Muscle layer of duodenum (tissue), 2 donors: ENCODE measurements at regions not wholly inside any gene's neighbourhood (a gene's known extent, or its start where the extent isn't known, plus 50 kb on each side); places are given as distances from the start of the nearest gene placed in this dataset.
"Not testable (repeated sequence)": the region's sequence is repeated elsewhere in the genome, so short reads cannot be mapped to it uniquely, and the experiment has no call there.

Experiments
- H3K27ac ChIP-seq: one replicate; pipeline ENCODE4 v1.7.0; 2013; ENCODE audit warnings: mild to moderate bottlenecking, low read length
- H3K27me3 ChIP-seq: one replicate; pipeline ENCODE4 v1.7.0; 2013; ENCODE audit warnings: low read depth, mild to moderate bottlenecking, control low read depth, low read length
- H3K36me3 ChIP-seq, 2 donors: one replicate each; pipeline ENCODE4 v1.7.0; 2013; ENCODE audit warnings: low read length in 2 of 2, control low read depth in 1 of 2, mild to moderate bottlenecking in 1 of 2; ENCODE audit not compliant: insufficient read depth in 2 of 2, control insufficient read depth in 1 of 2
- H3K4me1 ChIP-seq, 2 donors: one replicate each; pipeline ENCODE4 v1.7.0; 2013; ENCODE audit warnings: low read length in 2 of 2, mild to moderate bottlenecking in 2 of 2, control low read depth in 1 of 2, moderate library complexity in 1 of 2; ENCODE audit not compliant: insufficient read depth in 2 of 2, control insufficient read depth in 1 of 2
- H3K4me3 ChIP-seq, 2 donors: one replicate each; pipeline ENCODE4 v1.7.0; 2013; ENCODE audit warnings: low read length in 2 of 2, low read depth in 1 of 2, mild to moderate bottlenecking in 1 of 2
- H3K9me3 ChIP-seq, 2 donors: one replicate each; pipeline ENCODE4 v1.7.0; 2013; ENCODE audit warnings: low read length in 2 of 2, control low read depth in 1 of 2, mild to moderate bottlenecking in 1 of 2; ENCODE audit not compliant: control insufficient read depth in 1 of 2
- donor health status: healthy.

- no peak overlapping the region for H3K4me3 ChIP-seq
- no peaks in the 10 kb centered on the region for H3K27me3 ChIP-seq
- no peak overlapping the region for H3K27ac ChIP-seq
- H3K4me1 ChIP-seq: no peaks in the 10 kb centered on the region
- no peaks in the 10 kb centered on the region for H3K36me3 ChIP-seq
- H3K9me3 ChIP-seq: no peaks in the 10 kb centered on the region
Observed at GRCh38 chr5:2157372-2157771, 274.6 kb upstream of the IRX4 start.

GRCh38 chr5:2156358-2157059 lies 273.8 kb upstream of the IRX4 start:
- no peak overlapping the region for H3K27ac ChIP-seq
- H3K9me3 ChIP-seq: no peaks in the 10 kb centered on the region
- no peaks in the 10 kb centered on the region for H3K27me3 ChIP-seq
- no peaks in the 10 kb centered on the region for H3K36me3 ChIP-seq
- no peak overlapping the region for H3K4me3 ChIP-seq
- H3K4me1 ChIP-seq: no peaks in the 10 kb centered on the region

- Histone ChIP-seq H3K36me3 (no peaks in the 10 kb centered on the region), H3K4me3 (no peak overlapping the region), H3K27ac (no peak overlapping the region), H3K9me3 (no peaks in the 10 kb centered on the region), H3K27me3 (no peaks in the 10 kb centered on the region), H3K4me1 (no peaks in the 10 kb centered on the region)
Observed at GRCh38 chr5:2155556-2155955, 272.8 kb upstream of the IRX4 start.

- H3K4me1 ChIP-seq: no peaks in the 10 kb centered on the region
- H3K36me3 ChIP-seq: no peaks in the 10 kb centered on the region
- no peaks in the 10 kb centered on the region for H3K27me3 ChIP-seq
- no peak overlapping the region for H3K4me3 ChIP-seq
- H3K9me3 ChIP-seq: no peaks in the 10 kb centered on the region
- no peak overlapping the region for H3K27ac ChIP-seq
Observed at GRCh38 chr5:2153802-2154201, 271.1 kb upstream of the IRX4 start.

GRCh38 chr5:2153350-2153749 lies 270.6 kb upstream of the IRX4 start:
- Histone ChIP-seq H3K4me1 (no peaks in the 10 kb centered on the region), H3K27me3 (no peaks in the 10 kb centered on the region), H3K9me3 (no peaks in the 10 kb centered on the region), H3K27ac (no peak overlapping the region), H3K4me3 (no peak overlapping the region), H3K36me3 (no peaks in the 10 kb centered on the region)

GRCh38 chr5:2151301-2151888 lies 268.7 kb upstream of the IRX4 start:
- H3K27me3 ChIP-seq, H3K4me3 ChIP-seq, H3K36me3 ChIP-seq: not testable (repeated sequence)

GRCh38 chr5:2149195-2149539 lies 266.4 kb upstream of the IRX4 start:
- no peak overlapping the region for H3K27ac ChIP-seq
- H3K4me1 ChIP-seq: no peaks in the 10 kb centered on the region
- no peak overlapping the region for H3K4me3 ChIP-seq
- no peaks in the 10 kb centered on the region for H3K9me3 ChIP-seq
- H3K36me3 ChIP-seq: no peaks in the 10 kb centered on the region
- H3K27me3 ChIP-seq: no peaks in the 10 kb centered on the region

More at GRCh38 chr5:2151301-2151888, 268.7 kb upstream of the IRX4 start:
- H3K4me1 ChIP-seq, H3K9me3 ChIP-seq, H3K27ac ChIP-seq: not testable (repeated sequence)

- no peaks in the 10 kb centered on the region for H3K27me3 ChIP-seq
- H3K9me3 ChIP-seq: no peaks in the 10 kb centered on the region
- H3K4me3 ChIP-seq: no peak overlapping the region
- H3K27ac ChIP-seq: no peak overlapping the region
- no peaks in the 10 kb centered on the region for H3K36me3 ChIP-seq
- H3K4me1 ChIP-seq: no peaks in the 10 kb centered on the region
Observed at GRCh38 chr5:2148312-2149194, 265.8 kb upstream of the IRX4 start.

GRCh38 chr5:2147504-2148311 lies 265.0 kb upstream of the IRX4 start:
- Histone ChIP-seq H3K9me3 (no peaks in the 10 kb centered on the region), H3K4me3 (no peak overlapping the region), H3K27ac (no peak overlapping the region), H3K4me1 (no peaks in the 10 kb centered on the region), H3K27me3 (no peaks in the 10 kb centered on the region), H3K36me3 (no peaks in the 10 kb centered on the region)

- no peaks in the 10 kb centered on the region for H3K27me3 ChIP-seq
- no peaks in the 10 kb centered on the region for H3K36me3 ChIP-seq
- H3K4me3 ChIP-seq: no peak overlapping the region
- no peak overlapping the region for H3K27ac ChIP-seq
- H3K4me1 ChIP-seq: no peaks in the 10 kb centered on the region
- no peaks in the 10 kb centered on the region for H3K9me3 ChIP-seq
Observed at GRCh38 chr5:2143646-2144353, 261.1 kb upstream of the IRX4 start.
